Left ventricle myocardium inferior (tissue), 1 donor: ENCODE measurements at regions not wholly inside any gene's neighbourhood (a gene's known extent, or its start where the extent isn't known, plus 50 kb on each side); places are given as distances from the start of the nearest gene placed in this dataset.

Experiments
- DNase-seq: peaks from one replicate; pipeline ENCODE4 v3.0.0-alpha.2; 2020
- H3K27ac ChIP-seq: fragments of 200-600 bp; replicated peaks from 2 replicates; pipeline ENCODE4 v1.8.0; 2021
- H3K27me3 ChIP-seq: fragments of 200-600 bp; 2 replicates; pipeline ENCODE4 v1.8.0; 2021; ENCODE audit warnings: low read depth
- H3K36me3 ChIP-seq: fragments of 200-600 bp; 2 replicates; pipeline ENCODE4 v1.8.0; 2021
- H3K4me1 ChIP-seq: fragments of 200-600 bp; 2 replicates; pipeline ENCODE4 v1.8.0; 2021
- H3K4me3 ChIP-seq: fragments of 200-600 bp; 2 replicates; pipeline ENCODE4 v1.8.0; 2021; ENCODE audit warnings: mild to moderate bottlenecking, moderate library complexity
- H3K9me3 ChIP-seq: fragments of 200-600 bp; replicated peaks from 2 replicates; pipeline ENCODE4 v1.8.0; 2021
- intact Hi-C: fragments of 100-400 bp; cut with micrococcal nuclease; formaldehyde crosslinking; loops from one replicate; pipeline ENCODE4 v1.11.0; 2022
- TF ChIP-seq, protein P1 (sequence below): fragments of 200-600 bp; IDR thresholded peaks from 2 replicates; pipeline ENCODE4 v1.8.0; 2021; ENCODE audit warnings: antibody characterized with exemption, mild to moderate bottlenecking, borderline replicate concordance
- donor health status: DM: no; HTN: yes; CAD: no; lungs with severe emphysema.

DNA sequence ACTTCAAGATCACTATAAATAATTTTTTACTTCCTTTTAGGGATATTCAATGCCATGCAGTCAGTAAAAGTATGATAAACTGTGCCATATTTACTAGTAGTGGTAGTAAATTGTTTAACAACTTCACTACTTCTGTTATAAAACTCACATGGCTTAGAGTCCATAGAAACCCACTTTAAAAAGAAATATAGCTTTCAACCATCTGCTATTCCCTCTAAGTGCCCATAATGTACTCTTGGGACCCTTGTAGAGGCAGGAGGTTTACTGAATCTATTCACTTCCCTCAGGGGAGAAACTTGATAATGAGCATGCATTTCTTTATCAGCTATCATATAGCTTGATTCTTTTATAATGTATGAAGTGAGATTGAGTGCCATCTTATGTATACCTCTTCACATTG is 1448.4 kb upstream of the ALCAM start:
- TF ChIP-seq, protein P1, sequence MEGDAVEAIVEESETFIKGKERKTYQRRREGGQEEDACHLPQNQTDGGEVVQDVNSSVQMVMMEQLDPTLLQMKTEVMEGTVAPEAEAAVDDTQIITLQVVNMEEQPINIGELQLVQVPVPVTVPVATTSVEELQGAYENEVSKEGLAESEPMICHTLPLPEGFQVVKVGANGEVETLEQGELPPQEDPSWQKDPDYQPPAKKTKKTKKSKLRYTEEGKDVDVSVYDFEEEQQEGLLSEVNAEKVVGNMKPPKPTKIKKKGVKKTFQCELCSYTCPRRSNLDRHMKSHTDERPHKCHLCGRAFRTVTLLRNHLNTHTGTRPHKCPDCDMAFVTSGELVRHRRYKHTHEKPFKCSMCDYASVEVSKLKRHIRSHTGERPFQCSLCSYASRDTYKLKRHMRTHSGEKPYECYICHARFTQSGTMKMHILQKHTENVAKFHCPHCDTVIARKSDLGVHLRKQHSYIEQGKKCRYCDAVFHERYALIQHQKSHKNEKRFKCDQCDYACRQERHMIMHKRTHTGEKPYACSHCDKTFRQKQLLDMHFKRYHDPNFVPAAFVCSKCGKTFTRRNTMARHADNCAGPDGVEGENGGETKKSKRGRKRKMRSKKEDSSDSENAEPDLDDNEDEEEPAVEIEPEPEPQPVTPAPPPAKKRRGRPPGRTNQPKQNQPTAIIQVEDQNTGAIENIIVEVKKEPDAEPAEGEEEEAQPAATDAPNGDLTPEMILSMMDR, result no peak
- Histone ChIP-seq H3K27ac (no peak overlapping the region), H3K4me1 (no peaks in the 10 kb centered on the region), H3K9me3 (no peaks in the 10 kb centered on the region), H3K4me3 (no peak overlapping the region), H3K27me3 (no peaks in the 10 kb centered on the region), H3K36me3 (no peaks in the 10 kb centered on the region)
- intact Hi-C loops, result no loop called here
- DNase-seq, result no peak

DNA sequence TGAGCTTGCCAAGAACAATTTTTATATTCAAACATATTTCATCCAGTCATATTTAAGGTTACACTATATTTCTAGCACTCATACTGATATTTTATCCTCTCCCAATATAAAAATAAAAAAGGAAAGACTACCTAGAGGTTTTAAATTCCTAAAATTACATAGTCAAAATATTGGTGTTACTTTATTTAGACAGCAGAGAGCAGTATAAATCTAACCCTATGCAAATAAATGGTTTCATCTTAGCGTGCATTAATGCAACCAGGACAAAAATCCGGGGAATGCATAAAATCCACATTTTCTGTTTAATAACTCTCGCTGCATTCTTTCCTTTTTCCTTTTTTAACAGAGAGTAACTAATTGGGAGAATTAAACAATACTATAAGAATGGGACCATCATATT is 1447.4 kb upstream of the ALCAM start:
- Histone ChIP-seq H3K9me3 (no peaks in the 10 kb centered on the region), H3K36me3 (no peaks in the 10 kb centered on the region), H3K4me3 (no peak overlapping the region), H3K27ac (no peak overlapping the region), H3K27me3 (no peaks in the 10 kb centered on the region), H3K4me1 (no peaks in the 10 kb centered on the region)
- intact Hi-C loops, result no loop called here
- no peak for DNase-seq
- TF ChIP-seq, protein P1, result no peak

DNA sequence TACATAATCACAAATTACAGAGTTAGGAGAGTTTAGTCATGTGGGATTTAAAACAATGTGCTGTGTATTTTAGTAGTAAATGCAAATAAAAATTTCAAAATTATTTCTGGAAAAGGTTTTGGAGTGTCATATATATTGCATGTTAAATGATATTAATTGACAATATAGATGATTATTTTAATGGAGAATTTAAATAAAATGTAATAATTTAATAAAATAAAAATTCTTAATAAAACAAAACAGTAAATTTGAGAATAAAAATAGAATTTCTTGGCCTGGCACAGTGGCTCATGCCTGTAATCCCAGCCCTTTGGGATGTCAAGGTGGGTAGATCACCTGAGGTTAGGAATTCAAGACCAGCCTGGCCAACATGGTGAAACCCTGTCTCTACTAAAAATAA is 1442.8 kb upstream of the ALCAM start:
- Histone ChIP-seq H3K4me3 (no peak overlapping the region), H3K36me3 (no peaks in the 10 kb centered on the region), H3K27me3 (no peaks in the 10 kb centered on the region), H3K9me3 (no peaks in the 10 kb centered on the region), H3K4me1 (no peaks in the 10 kb centered on the region), H3K27ac (no peak overlapping the region)
- DNase-seq, result no peak
- intact Hi-C loops, result no loop called here
- TF ChIP-seq, protein P1, result no peak

DNA sequence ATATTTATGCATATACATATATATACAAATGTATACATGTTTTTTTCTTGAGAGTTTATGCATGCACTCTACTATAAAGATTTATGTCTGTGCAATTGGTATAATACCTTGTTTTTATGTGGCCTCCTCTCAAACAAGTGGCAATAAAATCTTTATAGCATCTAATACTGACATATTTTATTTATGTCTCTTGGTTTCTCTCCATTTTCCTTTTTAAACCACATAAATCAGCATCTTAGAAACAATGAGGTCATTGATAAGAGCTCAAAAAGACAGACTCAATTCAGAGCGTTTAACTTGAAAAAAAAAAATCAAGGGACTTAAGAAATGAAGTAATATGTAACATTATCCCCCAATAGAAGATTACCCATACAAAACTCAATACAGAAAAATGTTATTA is 1442.2 kb upstream of the ALCAM start:
- no peak overlapping the region for H3K27ac ChIP-seq
- no peak for DNase-seq
- TF ChIP-seq, protein P1, result no peak
- no peaks in the 10 kb centered on the region for H3K9me3 ChIP-seq
- no peaks in the 10 kb centered on the region for H3K4me1 ChIP-seq
- H3K4me3 ChIP-seq, result no peak overlapping the region
- no peaks in the 10 kb centered on the region for H3K36me3 ChIP-seq
- H3K27me3 ChIP-seq, result no peaks in the 10 kb centered on the region
- intact Hi-C loops, result no loop called here

DNA sequence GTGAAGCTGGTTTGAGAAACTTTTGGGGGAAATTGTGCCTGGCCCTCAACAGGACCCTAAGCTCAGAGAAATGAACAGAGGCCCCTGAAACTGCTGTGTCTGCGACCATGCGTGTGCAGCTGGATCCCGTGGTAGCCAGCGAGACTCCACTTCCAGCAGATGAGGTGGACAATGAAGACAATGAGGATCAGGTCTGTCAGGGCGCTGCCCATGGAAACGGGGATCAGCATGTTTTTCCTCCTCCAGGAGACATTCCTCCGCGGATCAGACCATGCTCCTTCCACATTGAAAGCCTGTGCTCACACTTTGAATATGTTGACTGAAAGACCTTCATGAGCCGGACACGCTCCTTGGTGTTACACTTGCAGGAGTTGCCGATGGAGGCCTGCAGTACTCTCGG is 1439.8 kb upstream of the ALCAM start:
- H3K27ac ChIP-seq, result no peak overlapping the region
- no peaks in the 10 kb centered on the region for H3K27me3 ChIP-seq
- TF ChIP-seq, protein P1, result no peak
- H3K4me3 ChIP-seq, result no peak overlapping the region
- no peak for DNase-seq
- intact Hi-C loops, result no loop called here
- H3K36me3 ChIP-seq, result no peaks in the 10 kb centered on the region
- H3K9me3 ChIP-seq, result peaks cover 20% of the 10 kb centered on the region
- H3K4me1 ChIP-seq, result no peaks in the 10 kb centered on the region

DNA sequence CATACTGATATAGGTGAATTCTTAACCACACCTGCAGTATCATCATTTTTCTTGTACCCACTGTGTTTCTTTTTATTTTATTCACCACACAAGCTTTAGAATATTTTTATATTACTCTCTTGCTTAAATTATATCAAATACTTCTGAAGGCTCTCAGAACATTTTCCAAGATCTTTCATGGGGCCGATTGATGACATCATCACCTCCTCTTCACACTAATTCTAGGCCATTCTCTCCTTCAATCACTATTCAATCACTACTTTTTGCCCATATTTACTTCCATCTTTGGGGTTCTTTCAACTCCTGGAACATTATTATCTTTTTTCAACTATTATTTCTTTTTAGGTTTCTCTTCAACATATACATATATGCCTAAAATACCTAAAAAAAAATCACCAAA is 1438.8 kb upstream of the ALCAM start:
- TF ChIP-seq, protein P1, result no peak
- peaks cover 30% of the 10 kb centered on the region for H3K9me3 ChIP-seq
- H3K27me3 ChIP-seq, result no peaks in the 10 kb centered on the region
- intact Hi-C loops, result no loop called here
- no peak overlapping the region for H3K4me3 ChIP-seq
- no peak for DNase-seq
- no peak overlapping the region for H3K27ac ChIP-seq
- H3K36me3 ChIP-seq, result no peaks in the 10 kb centered on the region
- H3K4me1 ChIP-seq, result no peaks in the 10 kb centered on the region
